HG03280 (cell line): ENCODE measurements at regions not wholly inside any gene's neighbourhood (a gene's known extent, or its start where the extent isn't known, plus 50 kb on each side); places are given as distances from the start of the nearest gene placed in this dataset.
"Not testable (repeated sequence)": the region's sequence is repeated elsewhere in the genome, so short reads cannot be mapped to it uniquely, and the experiment has no call there.

Experiments
- ATAC-seq: cut with Tn5 transposase; IDR thresholded peaks from one replicate; pipeline ENCODE4 v1.9.1; 2021; ENCODE audit warnings: mild to moderate bottlenecking, moderate library complexity; ENCODE audit not compliant: unreplicated experiment

DNA sequence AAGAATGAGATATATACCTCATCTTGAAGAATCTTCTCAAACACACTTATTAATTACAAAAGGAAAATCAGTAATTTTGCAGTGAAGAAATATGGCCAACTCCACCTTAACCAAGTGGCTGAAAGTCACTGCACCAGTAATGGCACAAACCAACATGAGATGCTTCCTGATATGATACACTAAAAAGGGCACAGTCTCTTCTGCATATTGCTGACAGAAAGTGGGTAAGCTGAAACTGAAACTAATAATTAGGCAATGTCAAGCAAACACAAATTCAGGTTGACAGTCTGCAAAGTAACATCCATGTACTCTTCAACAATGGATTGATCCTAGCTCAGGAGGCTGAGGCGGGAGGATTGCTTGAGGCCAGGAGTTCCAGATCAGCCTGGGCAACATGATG, 56.1 kb downstream of the ZNF22 start:
- ATAC-seq: not testable (repeated sequence)

DNA sequence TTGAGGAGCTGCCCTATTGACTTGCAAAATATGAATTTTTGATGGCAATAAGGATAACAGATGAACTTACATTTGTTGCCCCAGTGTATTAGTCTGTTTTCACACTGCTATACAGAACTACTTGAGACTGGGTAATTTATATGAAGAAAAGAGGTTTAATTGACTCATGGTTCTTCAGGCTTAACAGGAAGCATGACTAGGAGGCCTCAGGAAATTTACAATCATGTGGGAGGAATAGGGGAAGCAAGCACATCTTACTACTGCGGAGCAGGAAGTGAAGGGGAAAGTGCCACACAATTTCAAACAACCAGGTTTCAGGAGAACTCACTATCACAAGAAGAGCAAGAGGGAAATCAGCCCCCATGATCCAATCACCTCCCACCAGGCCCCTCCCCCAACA, 57.9 kb downstream of the ZNF22 start:
- ATAC-seq: no peak

DNA sequence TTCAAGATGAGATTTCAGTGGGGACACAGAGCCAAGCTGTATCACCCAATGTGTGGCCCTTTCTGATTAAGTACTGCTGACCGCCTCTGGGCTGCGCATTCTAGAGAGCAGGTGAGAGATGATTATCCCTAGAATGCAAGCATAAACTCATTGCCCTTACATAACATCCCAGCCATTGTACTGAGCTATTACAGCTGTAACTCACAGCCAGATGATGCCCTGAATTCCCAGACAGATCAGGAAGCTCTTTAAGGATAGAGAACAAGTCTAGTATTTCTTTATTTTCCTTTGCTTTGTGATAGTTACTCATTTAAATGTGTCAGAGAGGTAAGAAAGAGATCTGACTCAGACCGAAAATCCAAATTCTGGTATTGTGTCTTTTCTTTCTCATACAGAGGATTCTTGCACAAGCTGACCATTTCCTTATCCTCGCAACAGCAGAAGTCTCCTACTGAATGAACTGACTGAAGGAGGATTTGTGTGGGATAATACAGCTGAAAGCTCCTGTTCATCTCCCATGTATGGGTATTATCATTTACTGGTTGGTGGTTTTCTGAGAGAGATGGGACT, 58.4 kb downstream of the ZNF22 start:
- no peak for ATAC-seq

DNA sequence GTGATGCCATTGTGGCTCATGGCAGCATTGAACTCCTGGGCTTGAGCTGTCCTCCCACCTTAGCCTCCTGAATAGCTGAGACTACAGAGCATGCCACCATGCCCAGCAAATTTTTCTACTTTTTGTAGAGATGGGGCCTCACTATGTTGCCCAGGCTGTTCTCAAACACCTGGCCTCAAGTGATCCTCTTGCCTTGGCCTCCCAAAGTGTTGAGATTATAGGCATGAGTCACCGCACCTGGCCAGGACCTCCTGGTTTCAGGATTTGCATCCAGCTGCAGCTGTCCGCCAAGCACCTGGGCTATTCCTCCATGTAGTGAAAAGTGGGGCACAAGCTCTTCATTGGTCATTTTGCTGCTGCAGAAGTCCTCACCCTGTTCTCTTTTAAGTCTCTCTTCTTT, 58.9 kb downstream of the ZNF22 start:
- ATAC-seq: no peak

DNA sequence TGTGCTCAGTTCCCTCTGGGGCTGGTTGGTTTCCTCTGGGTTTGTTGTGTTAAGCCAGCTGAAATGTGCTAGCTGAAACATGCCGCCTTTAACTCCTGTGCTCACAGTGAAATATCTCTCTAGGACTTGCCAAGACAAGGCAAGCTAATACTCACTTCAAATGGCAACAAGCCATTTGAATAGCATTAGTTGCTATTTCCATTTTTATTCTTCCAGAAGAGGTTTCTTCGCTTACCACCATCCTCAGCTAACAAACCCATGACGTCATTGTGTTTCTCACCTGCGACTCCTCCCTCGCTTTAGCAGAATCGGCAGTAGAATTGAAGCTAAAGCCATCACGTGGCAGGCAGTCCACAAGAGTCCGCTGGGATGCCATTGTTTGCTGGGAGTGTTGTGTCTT, 61.3 kb downstream of the ZNF22 start:
- no peak for ATAC-seq

DNA sequence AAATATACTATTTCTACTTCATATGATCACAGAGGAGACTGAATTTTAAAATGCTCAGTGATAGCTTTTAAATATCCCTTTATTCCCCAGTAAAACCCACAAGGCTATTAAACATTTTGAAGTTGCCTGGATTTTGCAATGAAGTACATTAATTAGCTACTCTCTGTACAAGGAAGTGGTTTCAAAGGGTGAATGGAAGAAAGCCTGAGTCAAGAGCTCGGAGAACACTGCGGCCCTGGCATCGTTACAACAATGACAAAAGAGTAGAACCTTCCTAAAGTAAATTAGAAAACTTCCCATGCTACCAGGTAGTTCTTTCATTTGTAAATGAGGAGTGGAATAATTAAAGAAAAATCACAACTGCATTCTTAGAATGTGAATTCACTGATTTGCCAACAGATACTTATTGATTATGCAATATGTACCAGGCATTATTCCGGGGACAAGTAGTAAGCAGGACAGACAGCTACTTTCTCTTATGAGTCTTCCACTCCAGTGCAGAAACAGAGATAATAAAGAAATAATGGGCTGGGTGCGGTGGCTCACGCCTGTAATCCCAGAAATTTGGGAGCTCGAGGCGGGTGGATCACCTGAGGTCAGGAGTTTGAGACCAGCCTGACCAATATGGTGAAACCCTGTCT, 63.0 kb downstream of the ZNF22 start:
- no peak for ATAC-seq

DNA sequence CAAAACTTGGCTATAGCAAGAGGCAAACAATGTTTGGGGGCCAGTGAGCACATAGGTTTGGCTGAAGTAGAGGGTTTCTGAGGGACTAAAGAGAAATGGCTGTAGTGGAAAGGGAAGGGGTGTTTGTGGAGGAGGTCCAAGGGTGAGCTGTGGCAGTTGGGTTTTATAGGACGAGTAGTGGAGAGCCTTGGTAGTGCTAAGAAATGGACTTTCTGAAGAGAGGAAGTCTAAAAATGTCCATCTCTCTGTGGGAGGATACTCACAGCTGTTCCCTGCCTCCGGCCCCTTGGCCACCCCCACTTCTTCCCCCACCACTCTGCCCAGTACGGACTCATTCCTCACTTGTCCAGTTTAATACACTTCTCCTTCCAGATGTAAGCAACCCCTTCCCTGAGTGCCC, 64.3 kb downstream of the ZNF22 start:
- ATAC-seq: no peak

DNA sequence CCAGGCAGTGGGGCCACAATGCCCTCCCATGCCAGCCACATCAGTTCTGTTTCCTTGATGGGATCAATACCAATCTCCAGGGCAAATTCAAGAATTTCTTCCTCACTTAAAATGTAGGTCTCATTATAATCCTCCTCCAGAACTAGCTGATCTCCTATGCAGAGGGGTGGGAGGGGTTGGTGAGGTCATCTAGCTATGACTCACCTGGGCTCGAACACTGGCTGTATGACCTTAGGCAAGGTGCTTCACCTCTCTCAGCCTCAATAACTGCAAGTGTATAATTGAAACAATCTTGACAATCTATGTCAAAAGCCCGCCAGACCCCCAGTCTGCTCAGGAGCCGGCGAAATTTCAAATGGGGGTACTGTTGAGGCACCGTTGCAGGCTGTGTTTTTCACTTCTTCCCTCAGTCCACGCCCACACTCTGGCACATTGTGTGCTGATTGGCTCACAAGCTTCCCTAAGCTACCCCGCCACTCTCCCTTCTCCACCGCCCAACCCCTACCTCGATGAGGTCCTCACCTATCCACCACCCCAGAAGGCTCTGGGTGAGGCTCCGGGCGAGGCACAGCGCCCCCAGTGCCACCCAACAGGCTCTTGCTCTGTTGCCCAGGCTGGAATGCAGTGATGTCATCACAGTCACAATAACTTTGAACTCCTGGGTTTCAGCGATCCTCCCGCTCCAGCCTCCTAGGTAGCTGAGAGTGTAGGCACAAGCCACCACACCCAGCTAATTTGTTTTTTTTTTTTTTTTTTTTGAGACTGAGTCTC, 70.5 kb downstream of the ZNF22 start:
- no peak for ATAC-seq

DNA sequence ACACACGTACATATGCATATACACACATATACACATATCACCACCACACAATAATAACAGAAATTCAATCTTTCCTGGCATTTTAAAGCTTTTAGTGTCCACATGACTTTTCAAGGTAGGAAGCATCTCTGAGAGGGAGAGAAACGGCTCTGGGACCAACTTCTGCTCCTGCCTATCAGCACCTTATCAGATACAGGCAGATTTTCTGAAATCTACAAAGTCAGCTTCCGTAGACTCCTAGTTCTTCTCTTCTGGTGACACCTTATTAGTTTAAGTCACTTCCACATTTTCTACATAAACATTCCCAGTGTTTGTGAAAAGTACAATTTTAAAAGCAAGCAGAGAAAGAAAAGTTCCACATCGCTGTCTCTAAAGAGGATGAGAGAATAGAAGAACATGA, 74.5 kb downstream of the ZNF22 start:
- no peak for ATAC-seq

DNA sequence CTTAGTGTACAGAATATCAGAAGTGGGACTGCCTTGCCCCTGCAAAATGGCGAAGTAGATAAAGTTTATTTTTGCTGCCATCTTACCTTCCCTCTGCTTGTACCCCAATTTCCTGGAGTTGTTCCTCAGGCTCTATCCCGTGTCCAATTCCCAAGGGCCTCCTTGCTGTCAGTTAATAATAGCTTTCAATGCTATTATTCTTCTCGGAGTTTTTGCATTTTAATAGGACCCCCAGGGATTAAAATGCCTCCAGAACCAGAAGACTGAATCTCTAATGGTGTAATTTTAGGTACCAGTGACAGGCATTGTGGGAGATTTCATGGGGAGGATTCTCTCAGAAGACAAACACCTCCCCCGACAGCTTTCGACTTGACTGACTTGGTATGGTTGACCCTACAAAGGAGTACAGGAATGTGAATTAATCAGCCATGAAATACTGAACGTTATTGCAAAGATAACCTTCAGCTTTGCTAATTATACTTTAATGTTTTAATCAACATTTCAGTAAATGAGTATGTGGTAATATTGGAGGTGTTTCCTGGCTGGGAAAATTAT, 75.2 kb downstream of the ZNF22 start:
- ATAC-seq: no peak

DNA sequence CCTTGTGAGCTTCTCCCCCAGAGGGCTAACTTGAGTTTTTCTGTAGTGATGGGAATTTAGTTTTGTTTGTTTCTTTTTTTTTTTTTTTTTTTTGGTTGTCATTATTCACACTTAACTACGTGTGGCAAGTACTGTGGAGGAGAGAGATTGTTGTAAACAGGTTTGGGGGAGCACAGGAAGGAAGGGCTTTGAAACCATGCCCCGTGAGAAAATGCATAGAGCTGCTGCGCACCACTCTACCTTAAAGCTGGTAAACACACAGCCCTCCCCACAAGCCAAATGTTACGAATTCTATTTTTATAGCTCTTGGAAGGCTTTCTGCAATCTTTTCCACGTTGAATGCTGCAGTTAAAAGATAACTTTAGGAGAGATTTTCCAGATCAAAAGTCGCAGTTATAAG, 76.2 kb downstream of the ZNF22 start:
- no peak for ATAC-seq

DNA sequence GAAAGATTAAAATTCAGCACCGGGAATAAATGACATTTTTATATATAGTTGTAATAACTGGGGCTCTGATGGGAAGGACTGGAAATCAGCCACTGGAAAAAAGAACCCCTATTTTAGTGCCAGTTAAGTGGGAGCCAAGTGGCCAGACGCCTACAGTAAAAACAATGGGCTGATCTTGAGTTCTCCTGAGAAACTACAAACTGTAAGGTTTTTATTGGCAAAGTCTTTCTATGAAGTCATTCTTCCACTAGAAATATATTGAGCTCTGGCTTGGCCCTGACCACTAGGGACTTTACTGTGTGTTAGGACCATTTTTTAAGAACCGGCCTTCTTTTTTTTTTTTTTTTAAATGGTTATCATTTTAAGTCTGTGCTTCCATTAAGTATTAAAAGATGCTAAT, 79.6 kb downstream of the ZNF22 start:
- ATAC-seq: no peak

DNA sequence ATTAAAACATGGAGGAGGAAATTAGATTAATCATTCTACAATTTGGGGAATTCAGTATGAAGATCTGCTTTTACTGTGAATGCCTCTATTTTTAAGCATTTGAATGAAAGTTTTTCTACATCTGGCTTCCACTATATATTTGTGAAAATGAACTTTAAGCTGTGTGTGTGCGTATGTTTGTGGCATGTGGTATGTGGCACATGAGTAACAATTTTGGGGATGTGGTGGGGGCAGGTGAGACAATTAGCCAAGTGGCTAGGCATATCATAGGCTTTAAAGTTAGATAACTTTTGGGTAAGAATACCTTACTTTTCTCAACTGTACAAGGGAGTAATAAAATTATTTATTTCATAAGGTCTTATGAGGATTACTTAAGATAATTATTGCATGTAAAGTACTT, 81.5 kb downstream of the ZNF22 start:
- no peak for ATAC-seq

DNA sequence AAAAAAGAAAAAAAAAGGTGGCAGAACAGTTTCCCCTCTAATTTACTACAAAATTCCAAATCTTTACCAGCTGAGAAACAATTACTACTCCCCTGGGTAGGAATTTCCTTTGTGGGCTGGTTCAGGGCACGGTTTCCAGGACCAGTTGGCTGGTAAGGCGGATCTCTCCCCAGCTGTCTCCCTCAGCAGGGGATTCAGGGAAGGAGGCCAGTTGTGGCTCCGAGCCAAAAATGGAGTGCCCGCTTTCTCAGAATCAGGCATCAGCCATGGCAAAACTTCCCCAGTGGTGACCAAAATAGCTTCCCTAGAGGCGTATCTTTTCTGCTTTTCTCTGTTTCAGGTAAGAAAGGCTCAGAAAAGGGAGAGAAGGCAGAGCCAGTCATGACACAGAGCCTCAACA, 91.2 kb downstream of the ZNF22 start:
- ATAC-seq: no peak

DNA sequence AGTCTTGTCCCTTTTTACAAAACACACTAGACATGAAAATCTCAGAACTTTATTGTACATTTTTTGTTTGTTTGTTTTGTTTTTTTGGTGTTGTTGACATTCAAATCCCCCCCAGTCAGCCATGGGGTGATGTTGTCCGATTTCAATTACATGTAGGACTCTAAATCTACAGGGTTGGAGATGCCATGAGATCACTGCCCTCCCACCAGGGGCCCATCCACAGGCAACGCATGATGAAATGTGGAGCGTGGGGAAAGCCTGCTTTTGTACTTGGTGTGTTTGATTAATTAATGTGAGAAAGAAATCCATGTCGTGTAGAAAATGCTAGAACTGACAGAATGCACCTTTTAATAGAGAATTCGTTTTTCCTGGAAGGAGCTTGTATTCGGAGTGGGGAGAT, 93.2 kb downstream of the ZNF22 start:
- no peak for ATAC-seq

DNA sequence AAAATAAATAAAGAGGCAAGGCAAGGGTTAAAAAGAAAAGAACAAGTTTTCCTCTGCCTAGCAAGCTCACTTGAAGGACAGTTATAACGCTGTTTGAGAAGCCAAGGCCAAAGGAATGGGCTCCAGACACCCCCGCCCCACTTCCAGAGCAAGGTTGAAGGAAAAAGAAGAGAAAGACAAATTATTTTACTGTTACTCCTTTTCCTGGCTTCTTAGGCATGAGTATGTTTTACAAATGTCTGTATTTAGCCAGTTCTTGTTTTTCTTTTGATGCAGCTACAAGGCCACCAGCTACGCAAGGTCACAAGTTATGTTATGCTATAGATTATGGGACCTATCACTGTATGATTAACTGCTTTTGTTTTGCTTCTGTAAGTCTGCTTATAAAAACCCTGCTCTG, 94.6 kb downstream of the ZNF22 start:
- ATAC-seq: no peak

DNA sequence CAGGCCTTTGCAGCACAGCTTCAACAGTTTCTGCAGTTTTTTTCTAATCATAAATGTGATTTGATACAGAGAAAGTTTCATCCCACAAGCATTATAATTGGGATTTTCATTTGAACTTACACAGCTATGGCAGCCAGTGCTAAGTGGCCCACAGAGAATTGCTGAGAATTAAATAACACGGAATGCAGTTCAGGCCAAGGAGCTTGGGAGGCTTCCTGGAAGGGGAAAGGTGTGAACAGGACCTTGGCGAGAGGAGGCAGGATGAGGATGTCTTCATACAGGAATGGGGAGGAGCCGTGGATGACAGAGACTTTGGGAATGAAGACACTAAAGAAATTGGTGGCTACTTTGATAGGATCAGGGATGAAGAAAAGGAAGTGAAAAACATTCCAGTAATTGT, 95.3 kb downstream of the ZNF22 start:
- ATAC-seq: no peak

DNA sequence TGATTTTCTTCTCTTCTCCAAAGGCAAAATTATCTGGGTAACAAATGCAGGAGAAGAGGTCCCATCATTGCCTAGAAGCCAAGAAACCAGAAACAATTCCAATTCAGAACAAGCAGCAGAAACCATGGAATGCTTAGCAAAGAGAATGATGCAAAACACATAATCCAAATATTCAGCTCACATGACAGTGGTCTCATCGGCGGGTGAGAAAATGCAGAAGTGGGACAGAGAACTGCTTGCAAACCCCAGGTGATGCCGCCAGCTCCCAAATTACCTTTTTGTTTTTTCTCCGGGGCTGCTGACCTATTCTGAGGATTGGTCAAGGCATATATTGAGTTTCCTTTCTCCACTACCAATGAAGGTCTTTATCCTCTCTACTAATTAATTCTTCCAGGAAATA, 99.7 kb downstream of the ZNF22 start:
- no peak for ATAC-seq

DNA sequence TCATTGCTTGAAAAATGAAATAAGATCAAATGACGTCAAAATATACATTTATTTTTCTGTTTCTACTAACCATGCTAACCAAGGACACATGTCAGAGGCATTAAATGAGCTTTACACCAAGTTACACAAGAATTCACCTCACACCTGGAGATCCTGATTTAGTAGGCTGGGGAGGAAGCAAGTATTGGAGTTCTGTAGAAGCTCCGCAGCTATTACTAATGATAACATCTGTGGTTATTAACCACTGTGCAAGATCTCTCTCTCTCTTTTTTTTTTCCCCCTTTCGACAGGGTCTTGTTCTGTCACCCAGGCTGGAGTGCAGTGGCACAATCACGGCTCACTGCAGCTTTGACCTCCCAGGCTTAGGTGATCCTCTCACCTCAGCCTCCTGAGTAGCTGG, 104.0 kb downstream of the ZNF22 start:
- no peak for ATAC-seq

DNA sequence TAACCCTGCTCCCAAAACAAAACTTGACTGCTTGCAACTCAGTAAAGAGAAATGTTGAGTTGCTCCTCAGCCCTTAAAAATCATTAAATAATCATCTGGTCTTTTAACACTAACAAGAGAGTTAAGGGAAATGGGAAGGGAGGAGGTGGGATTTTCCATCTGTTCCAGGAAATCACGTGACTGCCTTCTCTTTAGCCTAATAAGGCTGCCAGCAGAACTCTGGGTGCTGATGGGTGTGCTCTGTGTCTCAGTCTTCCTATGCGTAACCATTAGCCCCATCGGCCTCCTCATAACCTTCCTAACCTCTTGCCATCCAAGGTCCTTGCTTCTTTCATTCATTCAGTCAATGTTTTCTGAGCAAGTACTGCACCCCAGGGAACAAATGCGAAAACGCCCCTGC, 104.6 kb downstream of the ZNF22 start:
- not testable (repeated sequence) for ATAC-seq

DNA sequence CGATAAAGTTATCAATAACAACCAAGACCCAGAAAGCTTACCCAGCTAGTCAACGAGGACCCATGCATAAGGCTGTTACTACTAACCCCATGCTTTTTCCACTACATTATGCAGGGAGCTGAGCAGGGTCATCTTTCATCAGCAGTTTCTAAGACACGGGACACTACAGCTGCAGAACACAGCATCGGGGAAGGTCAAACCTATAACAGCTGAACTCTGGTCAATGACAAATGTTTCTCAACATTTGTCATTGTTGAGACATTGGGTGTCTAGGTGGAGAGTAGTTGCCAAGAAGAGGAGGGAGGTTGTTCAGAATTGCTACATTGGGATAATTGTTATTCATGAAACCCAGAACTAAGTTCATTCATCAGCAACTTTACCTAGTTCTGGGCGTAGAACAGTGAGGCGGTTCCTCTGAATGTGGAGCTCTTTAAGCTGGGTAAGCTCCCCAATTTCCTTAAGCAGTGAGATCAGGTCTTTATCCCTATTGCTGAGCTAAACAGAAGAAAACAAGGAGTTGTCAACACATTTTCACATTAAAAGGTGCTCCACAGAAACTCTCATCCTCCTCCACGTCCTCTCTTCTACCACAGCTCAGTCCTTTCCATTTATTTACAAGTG, 105.6 kb downstream of the ZNF22 start:
- no peak for ATAC-seq

DNA sequence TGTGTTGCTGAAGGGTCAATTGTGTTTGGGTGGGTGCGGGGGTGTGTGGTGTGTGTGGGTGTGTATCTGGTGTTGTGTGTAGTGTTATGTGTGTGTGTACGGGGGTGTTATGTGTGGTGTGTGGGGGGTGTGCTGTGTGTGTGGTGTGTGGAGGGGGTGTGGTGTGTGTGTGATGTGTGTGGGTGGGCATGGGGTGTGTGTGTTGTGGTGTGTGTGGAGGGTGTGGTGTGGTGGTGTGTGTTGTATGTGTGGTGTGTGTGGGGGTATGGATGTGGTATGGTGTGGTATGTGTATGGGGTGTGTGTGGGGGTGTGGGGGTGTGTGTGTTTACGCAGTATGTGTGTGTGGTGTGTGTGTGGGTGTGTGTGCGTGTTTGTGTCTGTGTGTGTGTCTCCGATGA, 110.8 kb downstream of the ZNF22 start:
- ATAC-seq: no peak
